ENCODE measurements at regions not wholly inside any gene's neighbourhood (a gene's known extent, or its start where the extent isn't known, plus 50 kb on each side); places are given as distances from the start of the nearest gene placed in this dataset.

GRCh38 chr16:13743571-13743970, 176.4 kb upstream of the ERCC4 start:
- DNase-seq: no peak

- DNase-seq: no peak
These were observed 163.4 kb upstream of the ERCC4 start for GRCh38 chr16:13756411-13757140.

GRCh38 chr16:13766334-13766733, 153.6 kb upstream of the ERCC4 start:
- DNase-seq: no peak

- DNase-seq: no peak
These were observed 152.7 kb upstream of the ERCC4 start for GRCh38 chr16:13767215-13767614.

- no peak for DNase-seq
These were observed 151.5 kb upstream of the ERCC4 start for GRCh38 chr16:13768471-13768870.

- no peak for DNase-seq
These were observed 149.5 kb upstream of the ERCC4 start for GRCh38 chr16:13770436-13770835.

GRCh38 chr16:13772782-13773181, 147.2 kb upstream of the ERCC4 start:
- no peak for DNase-seq

GRCh38 chr16:13779676-13780075, 140.3 kb upstream of the ERCC4 start:
- no peak for DNase-seq

GRCh38 chr16:13780406-13781168, 139.4 kb upstream of the ERCC4 start:
- no peak for DNase-seq

GRCh38 chr16:13781169-13781564, 138.8 kb upstream of the ERCC4 start:
- no peak for DNase-seq

GRCh38 chr16:13781575-13782338, 138.2 kb upstream of the ERCC4 start:
- no peak for DNase-seq

- DNase-seq: no peak
These were observed 128.9 kb upstream of the ERCC4 start for GRCh38 chr16:13791095-13791494.

GRCh38 chr16:13793841-13794409, 126.0 kb upstream of the ERCC4 start:
- DNase-seq: no peak

GRCh38 chr16:13795131-13795530, 124.8 kb upstream of the ERCC4 start:
- DNase-seq: no peak

- DNase-seq: no peak
These were observed 122.2 kb upstream of the ERCC4 start for GRCh38 chr16:13797718-13798117.

- no peak for DNase-seq
These were observed 121.7 kb upstream of the ERCC4 start for GRCh38 chr16:13798211-13798610.

GRCh38 chr16:13803974-13804373, 116.0 kb upstream of the ERCC4 start:
- no peak for DNase-seq

GRCh38 chr16:13805951-13806350, 114.0 kb upstream of the ERCC4 start:
- no peak for DNase-seq

GRCh38 chr16:13806671-13807070, 113.3 kb upstream of the ERCC4 start:
- DNase-seq: no peak

- DNase-seq: no peak
These were observed 111.9 kb upstream of the ERCC4 start for GRCh38 chr16:13808102-13808501.

GRCh38 chr16:13809765-13810164, 110.2 kb upstream of the ERCC4 start:
- DNase-seq: no peak

- DNase-seq: no peak
These were observed 108.1 kb upstream of the ERCC4 start for GRCh38 chr16:13811834-13812233.

GRCh38 chr16:13816701-13817100, 103.3 kb upstream of the ERCC4 start:
- no peak for DNase-seq

Data from activated CD4-positive, alpha-beta T cell treated with anti-CD3 and anti-CD28 coated beads, Interleukin-10, Interleukin-2, amounts not matched to agents 100 ng/mL and 50 ng/mL, durations not matched to agents 16 hours and 8 hours (primary cell).